ENCODE measurements at regions not wholly inside any gene's neighbourhood (a gene's known extent, or its start where the extent isn't known, plus 50 kb on each side); places are given as distances from the start of the nearest gene placed in this dataset.

DNA sequence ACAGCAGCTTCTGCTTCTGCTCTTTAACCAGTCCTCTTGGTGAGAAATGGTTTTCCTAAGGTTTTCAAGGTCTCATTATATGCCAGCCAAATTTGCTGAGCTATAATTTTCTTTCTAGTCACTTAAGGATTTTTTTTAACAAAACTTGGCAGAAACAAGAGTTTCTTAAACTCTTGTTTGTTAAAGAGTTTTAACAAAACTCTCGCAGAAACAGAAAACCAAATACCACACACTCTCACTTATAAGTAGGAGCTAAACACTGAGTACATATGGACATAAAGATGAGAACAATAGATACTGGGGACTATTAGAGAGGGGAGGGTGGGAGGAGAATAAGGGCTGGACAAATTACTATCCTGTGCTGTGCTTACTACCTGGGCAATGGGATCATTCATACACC, 908.3 kb downstream of the TUSC7 start:
- H3K9me3 ChIP-seq (replicated peaks), result no peaks in the 10 kb centered on the region
- intact Hi-C loops (cut with micrococcal nuclease), result no loop called here
- H3K36me3 ChIP-seq, result no peaks in the 10 kb centered on the region
- TF ChIP-seq, protein P1, sequence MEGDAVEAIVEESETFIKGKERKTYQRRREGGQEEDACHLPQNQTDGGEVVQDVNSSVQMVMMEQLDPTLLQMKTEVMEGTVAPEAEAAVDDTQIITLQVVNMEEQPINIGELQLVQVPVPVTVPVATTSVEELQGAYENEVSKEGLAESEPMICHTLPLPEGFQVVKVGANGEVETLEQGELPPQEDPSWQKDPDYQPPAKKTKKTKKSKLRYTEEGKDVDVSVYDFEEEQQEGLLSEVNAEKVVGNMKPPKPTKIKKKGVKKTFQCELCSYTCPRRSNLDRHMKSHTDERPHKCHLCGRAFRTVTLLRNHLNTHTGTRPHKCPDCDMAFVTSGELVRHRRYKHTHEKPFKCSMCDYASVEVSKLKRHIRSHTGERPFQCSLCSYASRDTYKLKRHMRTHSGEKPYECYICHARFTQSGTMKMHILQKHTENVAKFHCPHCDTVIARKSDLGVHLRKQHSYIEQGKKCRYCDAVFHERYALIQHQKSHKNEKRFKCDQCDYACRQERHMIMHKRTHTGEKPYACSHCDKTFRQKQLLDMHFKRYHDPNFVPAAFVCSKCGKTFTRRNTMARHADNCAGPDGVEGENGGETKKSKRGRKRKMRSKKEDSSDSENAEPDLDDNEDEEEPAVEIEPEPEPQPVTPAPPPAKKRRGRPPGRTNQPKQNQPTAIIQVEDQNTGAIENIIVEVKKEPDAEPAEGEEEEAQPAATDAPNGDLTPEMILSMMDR (IDR thresholded peaks at IDR 0.05; ENCODE audit: borderline replicate concordance), result no peak
- H3K4me3 ChIP-seq, result no peak overlapping the region
- no peak for DNase-seq
- H3K4me1 ChIP-seq, result no peaks in the 10 kb centered on the region
- no peak overlapping the region for H3K27ac ChIP-seq (replicated peaks)
- no peaks in the 10 kb centered on the region for H3K27me3 ChIP-seq (ENCODE audit: low read depth)

DNA sequence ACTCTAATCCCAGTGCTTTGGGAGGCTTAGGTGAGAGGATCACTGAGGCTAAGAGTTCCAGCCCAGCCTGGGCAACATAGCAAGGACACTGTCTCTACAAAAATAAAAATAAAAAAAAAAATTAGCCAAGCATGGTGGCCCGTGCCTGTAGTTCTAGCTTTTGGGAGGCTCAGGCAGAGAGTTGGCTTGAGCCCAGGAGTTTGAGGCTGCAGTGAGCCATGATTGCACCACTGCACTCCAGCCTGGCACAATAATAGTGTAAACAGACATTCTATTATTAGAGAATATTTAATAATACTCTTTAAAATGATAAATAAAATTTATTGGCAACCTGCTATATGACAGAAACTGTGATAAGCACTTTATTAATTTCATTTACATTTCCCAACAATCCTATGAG, 908.9 kb downstream of the TUSC7 start:
- Histone ChIP-seq H3K36me3 (no peaks in the 10 kb centered on the region), H3K27me3 (ENCODE audit: low read depth) (no peaks in the 10 kb centered on the region), H3K9me3 (replicated peaks) (no peaks in the 10 kb centered on the region), H3K4me1 (no peaks in the 10 kb centered on the region), H3K27ac (replicated peaks) (no peak overlapping the region), H3K4me3 (no peak overlapping the region)
- intact Hi-C loops (cut with micrococcal nuclease), result no loop called here
- TF ChIP-seq, protein P1 (IDR thresholded peaks at IDR 0.05; ENCODE audit: borderline replicate concordance), result no peak
- DNase-seq, result no peak

DNA sequence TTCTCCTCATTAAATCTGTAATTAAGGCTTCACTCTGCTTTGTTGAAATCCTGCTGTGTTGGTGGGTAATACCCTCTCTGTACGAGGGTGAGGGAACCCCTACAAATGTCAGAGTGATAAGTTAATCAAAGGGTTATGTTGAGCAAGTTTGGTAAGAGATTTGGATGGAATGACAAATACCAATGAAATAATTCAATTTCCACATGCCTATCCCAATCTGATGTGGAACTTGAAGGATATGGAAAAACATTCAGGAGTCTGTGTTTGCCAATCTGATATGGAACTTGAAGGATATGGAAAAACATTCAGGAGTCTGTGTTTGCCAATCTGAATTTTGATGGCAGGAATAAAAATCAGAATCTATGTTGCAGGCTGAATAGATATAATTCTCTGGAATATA, 910.2 kb downstream of the TUSC7 start:
- H3K27me3 ChIP-seq (ENCODE audit: low read depth), result no peaks in the 10 kb centered on the region
- no peaks in the 10 kb centered on the region for H3K9me3 ChIP-seq (replicated peaks)
- intact Hi-C loops (cut with micrococcal nuclease), result no loop called here
- H3K27ac ChIP-seq (replicated peaks), result no peak overlapping the region
- H3K4me1 ChIP-seq, result no peaks in the 10 kb centered on the region
- H3K36me3 ChIP-seq, result no peaks in the 10 kb centered on the region
- no peak overlapping the region for H3K4me3 ChIP-seq
- no peak for DNase-seq
- TF ChIP-seq, protein P1 (IDR thresholded peaks at IDR 0.05; ENCODE audit: borderline replicate concordance), result no peak

DNA sequence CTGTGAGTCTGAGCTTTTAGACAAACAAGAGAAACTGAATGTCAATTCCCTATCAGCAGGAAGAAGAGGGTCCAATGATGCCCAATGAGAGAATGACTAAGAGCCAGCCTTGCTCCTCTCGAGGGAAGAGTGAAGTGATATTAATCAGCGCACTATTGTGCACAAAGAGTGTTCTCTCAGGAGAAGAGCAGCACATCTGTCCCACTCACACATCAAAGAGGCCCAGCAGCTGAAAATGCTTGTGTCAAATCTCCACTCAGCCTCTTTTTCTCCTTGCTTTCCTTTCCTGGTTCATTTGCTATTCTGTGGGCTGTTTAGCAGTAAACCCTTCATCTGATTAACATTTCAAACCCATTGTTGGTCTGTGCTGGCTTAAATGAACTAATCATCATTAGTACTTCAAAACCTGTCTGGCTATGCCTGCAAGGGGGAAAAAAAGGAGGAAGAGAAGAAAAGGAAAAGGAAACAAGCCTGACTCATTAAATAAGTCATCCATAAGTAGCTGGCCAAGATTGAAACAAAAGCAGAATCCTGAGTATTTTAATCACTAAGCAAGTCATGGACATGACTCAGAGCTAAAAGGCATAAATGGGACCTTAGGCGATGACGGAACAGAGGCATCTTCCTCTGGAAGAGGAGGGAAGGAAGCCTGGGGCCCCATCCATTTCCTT, 912.7 kb downstream of the TUSC7 start:
- Histone ChIP-seq H3K27ac (replicated peaks) (no peak overlapping the region), H3K36me3 (no peaks in the 10 kb centered on the region), H3K4me3 (no peak overlapping the region), H3K4me1 (no peaks in the 10 kb centered on the region), H3K9me3 (replicated peaks) (no peaks in the 10 kb centered on the region), H3K27me3 (ENCODE audit: low read depth) (no peaks in the 10 kb centered on the region)
- TF ChIP-seq, protein P1 (IDR thresholded peaks at IDR 0.05; ENCODE audit: borderline replicate concordance), result no peak
- intact Hi-C loops (cut with micrococcal nuclease), result no loop called here
- no peak for DNase-seq

DNA sequence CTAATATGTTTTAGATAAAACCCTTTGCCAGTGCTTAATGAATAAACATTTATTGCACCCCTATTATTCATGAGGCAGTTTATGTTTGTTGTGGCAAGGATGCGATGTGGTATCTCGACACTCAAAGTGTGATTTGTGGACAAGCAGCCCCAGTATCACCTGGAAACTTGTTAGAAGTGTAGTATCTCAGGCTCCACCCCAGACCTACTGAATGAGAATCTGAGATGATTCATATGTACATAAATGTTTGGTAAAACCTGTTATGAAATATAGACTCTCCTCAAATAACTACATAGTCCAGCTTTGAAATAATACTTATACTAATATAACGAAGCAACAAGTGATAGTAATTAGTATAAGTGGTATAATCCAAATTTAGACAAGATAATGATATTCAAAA, 914.8 kb downstream of the TUSC7 start:
- DNase-seq, result no peak
- H3K4me1 ChIP-seq, result no peaks in the 10 kb centered on the region
- H3K36me3 ChIP-seq, result no peaks in the 10 kb centered on the region
- no peak overlapping the region for H3K27ac ChIP-seq (replicated peaks)
- no peaks in the 10 kb centered on the region for H3K27me3 ChIP-seq (ENCODE audit: low read depth)
- no peak overlapping the region for H3K4me3 ChIP-seq
- TF ChIP-seq, protein P1 (IDR thresholded peaks at IDR 0.05; ENCODE audit: borderline replicate concordance), result no peak
- no peaks in the 10 kb centered on the region for H3K9me3 ChIP-seq (replicated peaks)
- intact Hi-C loops (cut with micrococcal nuclease), result no loop called here
